IMR-90 (cell line): ENCODE measurements at regions not wholly inside any gene's neighbourhood (a gene's known extent, or its start where the extent isn't known, plus 50 kb on each side); places are given as distances from the start of the nearest gene placed in this dataset.

ENCODE experiments used
- ATAC-seq: fragments of 200-7000 bp; cut with Tn5 transposase; 2 replicates; pipeline ENCODE4 v1.9.1; 2020; ENCODE audit warnings: low read depth, mild to moderate bottlenecking, moderate library complexity
- BruUV-seq: library from RNA; stranded (reverse); fragments of 400-500 nt; replicated peaks from 2 replicates; lab custom pipeline; 2021; lab: Mats Ljungman, UMichigan
- CTCF ChIA-PET: fragments of 300-600 bp; formaldehyde crosslinking; extraction: SDS; loops from one replicate; lab custom pipeline; 2021; ENCODE audit warnings: antibody characterized with exemption; lab: Yijun Ruan, JAX
- POLR2A ChIA-PET: fragments of 300-600 bp; sonication (Branson Sonifier 250); formaldehyde crosslinking; loops from one replicate; lab custom pipeline; 2022; ENCODE audit warnings: antibody characterized with exemption; ENCODE audit not compliant: unreplicated experiment; lab: Charles Lee
- DNase-seq: peaks from one replicate; pipeline ENCODE4 v3.0.0; 2013
- H2AFZ ChIP-seq: replicated peaks from 2 replicates; pipeline ENCODE3; 2013; ENCODE audit warnings: low read length, mild to moderate bottlenecking; ENCODE audit not compliant: poor library complexity
- H2AK5ac ChIP-seq: 2 replicates; pipeline ENCODE4 v1.6.1; 2013; ENCODE audit warnings: low read depth, low read length, inconsistent platforms
- H2AK9ac ChIP-seq: replicated peaks from 2 replicates; pipeline ENCODE3; 2013; ENCODE audit warnings: mild to moderate bottlenecking, low read depth, low read length, moderate library complexity; ENCODE audit not compliant: poor library complexity
- H2BK120ac ChIP-seq: 2 replicates; pipeline ENCODE4 v1.6.1; 2013; ENCODE audit warnings: low read depth, low read length, inconsistent platforms
- H2BK15ac ChIP-seq: 3 replicates; pipeline ENCODE4 v1.6.1; 2013; ENCODE audit warnings: low read depth, low read length, inconsistent platforms
- H2BK20ac ChIP-seq: 2 replicates; pipeline ENCODE4 v1.6.1; 2013; ENCODE audit warnings: low read depth, mild to moderate bottlenecking, inconsistent platforms, low read length, moderate library complexity
- H2BK5ac ChIP-seq: 2 replicates; pipeline ENCODE4 v1.6.1; 2013; ENCODE audit warnings: mild to moderate bottlenecking, low read depth, low read length, inconsistent platforms; ENCODE audit not compliant: poor library complexity, severe bottlenecking
- H3K14ac ChIP-seq: replicated peaks from 2 replicates; pipeline ENCODE4 v1.6.1; 2013; ENCODE audit warnings: low read depth, low read length, inconsistent platforms
- H3K18ac ChIP-seq: 2 replicates; pipeline ENCODE4 v1.6.1; 2013; ENCODE audit warnings: low read depth, low read length, control low read depth
- H3K23ac ChIP-seq: 2 replicates; pipeline ENCODE4 v1.6.1; 2013; ENCODE audit warnings: low read depth, low read length, inconsistent platforms
- H3K27ac ChIP-seq: 2 replicates; pipeline ENCODE4 v1.5.1; 2013; ENCODE audit warnings: mild to moderate bottlenecking, control low read depth, low read length; ENCODE audit not compliant: insufficient read depth
- H3K27me3 ChIP-seq: 2 replicates; pipeline ENCODE4 v1.6.1; 2013; ENCODE audit warnings: low read length; ENCODE audit not compliant: control insufficient read depth, insufficient read depth
- H3K36me3 ChIP-seq: 2 replicates; pipeline ENCODE4 v1.6.1; 2013; ENCODE audit warnings: low read length, mixed read lengths; ENCODE audit not compliant: control insufficient read depth, insufficient read depth
- H3K4ac ChIP-seq: 2 replicates; pipeline ENCODE4 v1.6.1; 2013; ENCODE audit warnings: low read depth, low read length, inconsistent platforms
- H3K4me1 ChIP-seq: 2 replicates; pipeline ENCODE4 v1.6.1; 2013; ENCODE audit warnings: low read length, mixed read lengths; ENCODE audit not compliant: control insufficient read depth, insufficient read depth
- H3K4me2 ChIP-seq: 2 replicates; pipeline ENCODE4 v1.6.1; 2013; ENCODE audit warnings: low read depth, mild to moderate bottlenecking, control low read depth, low read length, moderate library complexity
- H3K4me3 ChIP-seq: 2 replicates; pipeline ENCODE4 v1.5.1; 2013; ENCODE audit warnings: low read depth, mild to moderate bottlenecking, control low read depth, low read length, moderate library complexity; ENCODE audit not compliant: insufficient read depth
- H3K56ac ChIP-seq: 2 replicates; pipeline ENCODE4 v1.6.1; 2013; ENCODE audit warnings: low read length, inconsistent platforms; ENCODE audit not compliant: insufficient read depth; ENCODE audit errors: extremely low read depth
- H3K79me1 ChIP-seq, 2 experiments: 2 replicates each; pipeline ENCODE4 v1.6.1; 2013; ENCODE audit warnings: low read length in 2 of 2, inconsistent platforms in 1 of 2, low read depth in 1 of 2
- H3K9ac ChIP-seq: 2 replicates; pipeline ENCODE4 v1.6.1; 2013; ENCODE audit warnings: low read depth, low read length, control low read depth
- H3K9me1 ChIP-seq: 2 replicates; pipeline ENCODE4 v1.6.1; 2013; ENCODE audit warnings: low read length, inconsistent platforms; ENCODE audit not compliant: insufficient read depth
- H3K9me3 ChIP-seq: 2 replicates; pipeline ENCODE4 v1.6.1; 2013; ENCODE audit warnings: low read length; ENCODE audit not compliant: control insufficient read depth, insufficient read depth
- H4K20me1 ChIP-seq: 2 replicates; pipeline ENCODE4 v1.6.1; 2013; ENCODE audit warnings: low read length, inconsistent platforms; ENCODE audit not compliant: insufficient read depth
- H4K5ac ChIP-seq: 2 replicates; pipeline ENCODE4 v1.6.1; 2013; ENCODE audit warnings: mild to moderate bottlenecking, low read depth, low read length, control low read depth
- H4K8ac ChIP-seq, 2 experiments: 2 replicates each; pipeline ENCODE4 v1.6.1; 2013; ENCODE audit warnings: low read depth in 2 of 2, low read length in 2 of 2, control low read depth in 1 of 2, inconsistent platforms in 1 of 2
- H4K91ac ChIP-seq: 2 replicates; pipeline ENCODE4 v1.6.1; 2013; ENCODE audit warnings: low read depth, low read length, inconsistent platforms; ENCODE audit not compliant: insufficient read depth
- CEBPB ChIP-seq: IDR thresholded peaks from 2 replicates; pipeline ENCODE4 v1.6.1; 2012; ENCODE audit warnings: low read depth, low read length, improper control_type of control experiment
- MAZ ChIP-seq: IDR thresholded peaks from 2 replicates; pipeline ENCODE4 v1.6.1; 2012; ENCODE audit warnings: low read depth, mild to moderate bottlenecking, low read length, improper control_type of control experiment, moderate library complexity, borderline replicate concordance
- POLR2A ChIP-seq: IDR thresholded peaks from 2 replicates; pipeline ENCODE4 v1.6.1; 2012; ENCODE audit warnings: mild to moderate bottlenecking, low read depth, low read length
- WGBS, 2 experiments: methylation state at CpG; one replicate each; pipeline versions ENCODE4 v1.1.5 to v1.1.7; 2013; ENCODE audit warnings: missing lambda C conversion rate in 2 of 2; ENCODE audit not compliant: insufficient read length in 1 of 2; ENCODE audit errors: extremely low coverage in 2 of 2; 5-methylcytosine and 5-hydroxymethylcytosine counted together
- dilution Hi-C: fragments of 300-500 bp; cut with HindIII; formaldehyde crosslinking; loops from one replicate; pipeline ENCODE4 v1.14.3; 2018; ENCODE audit warnings: low sequenced_read_pairs; ENCODE audit not compliant: unreplicated experiment
- in situ Hi-C: fragments of 300-500 bp; cut with MboI; formaldehyde crosslinking; loops from 3 replicates; pipeline ENCODE4 v1.14.3; 2019; ENCODE audit warnings: low sequenced_read_pairs, inconsistent platforms, mixed read lengths
- intact Hi-C: fragments of 100-400 bp; cut with micrococcal nuclease; formaldehyde crosslinking; loops from 2 replicates; pipeline ENCODE4 v1.10.0; 2022
- TF ChIP-seq, protein P1 (sequence below): fragments of 150-350 bp; IDR thresholded peaks from 2 replicates; pipeline ENCODE4 v1.6.1; 2017; ENCODE audit warnings: mild to moderate bottlenecking, antibody characterized with exemption, low read length, low read depth

DNA sequence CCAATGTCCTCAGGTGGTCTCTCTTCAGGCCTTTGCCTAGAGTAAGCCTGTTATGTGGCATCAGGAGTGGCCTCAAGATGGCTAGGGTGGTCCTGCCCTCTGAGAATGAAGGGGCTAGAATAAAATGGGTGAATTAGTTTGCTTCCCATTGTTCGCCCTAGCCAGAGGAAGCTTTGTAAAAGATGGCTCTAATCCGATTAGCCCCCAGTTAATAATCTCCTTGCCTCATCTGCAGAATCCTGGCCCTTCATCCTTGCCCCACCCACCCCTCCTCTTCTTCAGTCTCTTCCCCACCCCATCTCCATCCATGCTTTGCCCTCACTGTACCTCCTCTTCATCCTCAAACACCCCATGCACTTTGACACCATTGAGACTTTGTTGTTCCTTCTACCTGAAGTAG, 57.4 kb upstream of the LGALSL start:
- no peak for DNase-seq
- no peaks in the 10 kb centered on the region for H4K20me1 ChIP-seq
- in situ Hi-C loops: no loop called here
- H2BK120ac ChIP-seq: no peak overlapping the region
- no peak overlapping the region for H4K8ac ChIP-seq
- H4K91ac ChIP-seq: no peak overlapping the region
- no CpG with 5 or more reads among the region's 2 CpGs for WGBS, 2 experiments
- no peak overlapping the region for H2BK20ac ChIP-seq
- H3K4me1 ChIP-seq: peaks cover 2% of the 10 kb centered on the region; the same call in 1 of the 2 replicates
- no peak overlapping the region for H3K9ac ChIP-seq
- dilution Hi-C loops: no loop called here
- no peak overlapping the region for H3K18ac ChIP-seq
- no peak overlapping the region for H3K23ac ChIP-seq
- CTCF ChIA-PET: no interaction called here
- no peak overlapping the region for H3K4ac ChIP-seq
- no peaks in the 10 kb centered on the region for H3K79me1 ChIP-seq
- H3K4me2 ChIP-seq: no peak overlapping the region
- no TSS peak for BruUV-seq
- no peak overlapping the region for H2AK9ac ChIP-seq
- intact Hi-C loops: no loop called here
- H3K27ac ChIP-seq: no peak overlapping the region
- H3K9me1 ChIP-seq: no peaks in the 10 kb centered on the region
- POLR2A ChIA-PET: no interaction called here
- H3K14ac ChIP-seq: no peak overlapping the region
- no peak overlapping the region for H2BK15ac ChIP-seq
- H2BK5ac ChIP-seq: no peak overlapping the region
- H4K5ac ChIP-seq: no peak overlapping the region
- no peaks in the 10 kb centered on the region for H3K36me3 ChIP-seq
- no peak overlapping the region for H2AFZ ChIP-seq
- no peak overlapping the region for H2AK5ac ChIP-seq
- no peaks in the 10 kb centered on the region for H3K9me3 ChIP-seq
- no peak overlapping the region for H3K56ac ChIP-seq
- H3K27me3 ChIP-seq: peaks cover 15% of the 10 kb centered on the region
- no peak for ATAC-seq
- TF ChIP-seq POLR2A: no peak
- no peak for TF ChIP-seq MAZ
- TF ChIP-seq, protein P1, sequence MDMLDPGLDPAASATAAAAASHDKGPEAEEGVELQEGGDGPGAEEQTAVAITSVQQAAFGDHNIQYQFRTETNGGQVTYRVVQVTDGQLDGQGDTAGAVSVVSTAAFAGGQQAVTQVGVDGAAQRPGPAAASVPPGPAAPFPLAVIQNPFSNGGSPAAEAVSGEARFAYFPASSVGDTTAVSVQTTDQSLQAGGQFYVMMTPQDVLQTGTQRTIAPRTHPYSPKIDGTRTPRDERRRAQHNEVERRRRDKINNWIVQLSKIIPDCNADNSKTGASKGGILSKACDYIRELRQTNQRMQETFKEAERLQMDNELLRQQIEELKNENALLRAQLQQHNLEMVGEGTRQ: no peak
- no peak for TF ChIP-seq CEBPB
- no peak overlapping the region for H3K4me3 ChIP-seq
